Mucosa of rectum (tissue), 2 donors: ENCODE measurements at regions not wholly inside any gene's neighbourhood (a gene's known extent, or its start where the extent isn't known, plus 50 kb on each side); places are given as distances from the start of the nearest gene placed in this dataset.
"Not testable (repeated sequence)": the region's sequence is repeated elsewhere in the genome, so short reads cannot be mapped to it uniquely, and the experiment has no call there.

Experiments used
- H3K27ac ChIP-seq, 2 donors: one replicate each; pipeline ENCODE4 v1.7.0; 2013; ENCODE audit warnings: inconsistent platforms in 2 of 2, low read depth in 2 of 2, low read length in 2 of 2
- H3K27me3 ChIP-seq, 2 donors: one replicate each; pipeline ENCODE4 v1.7.0; 2013; ENCODE audit warnings: low read length in 2 of 2; ENCODE audit not compliant: control insufficient read depth in 2 of 2, insufficient read depth in 2 of 2
- H3K36me3 ChIP-seq, 2 donors: one replicate each; pipeline ENCODE4 v1.7.0; 2013; ENCODE audit warnings: low read length in 2 of 2; ENCODE audit not compliant: control insufficient read depth in 2 of 2, insufficient read depth in 2 of 2
- H3K4me1 ChIP-seq, 2 donors: one replicate each; pipeline ENCODE4 v1.7.0; 2013; ENCODE audit warnings: low read length in 2 of 2, mild to moderate bottlenecking in 1 of 2; ENCODE audit not compliant: control insufficient read depth in 2 of 2, insufficient read depth in 2 of 2
- H3K4me3 ChIP-seq, 2 donors: one replicate each; pipeline ENCODE4 v1.7.0; 2013; ENCODE audit warnings: low read length in 2 of 2
- H3K9ac ChIP-seq, 2 donors: one replicate each; pipeline ENCODE4 v1.7.0; 2013; ENCODE audit warnings: low read length in 2 of 2, low read depth in 1 of 2, mild to moderate bottlenecking in 1 of 2
- H3K9me3 ChIP-seq, 2 donors: one replicate each; pipeline ENCODE4 v1.7.0; 2013; ENCODE audit warnings: low read length in 2 of 2; ENCODE audit not compliant: control insufficient read depth in 2 of 2
- donor health status: healthy.
- donor health status: Normal muscosa, but diverticular disease.

DNA sequence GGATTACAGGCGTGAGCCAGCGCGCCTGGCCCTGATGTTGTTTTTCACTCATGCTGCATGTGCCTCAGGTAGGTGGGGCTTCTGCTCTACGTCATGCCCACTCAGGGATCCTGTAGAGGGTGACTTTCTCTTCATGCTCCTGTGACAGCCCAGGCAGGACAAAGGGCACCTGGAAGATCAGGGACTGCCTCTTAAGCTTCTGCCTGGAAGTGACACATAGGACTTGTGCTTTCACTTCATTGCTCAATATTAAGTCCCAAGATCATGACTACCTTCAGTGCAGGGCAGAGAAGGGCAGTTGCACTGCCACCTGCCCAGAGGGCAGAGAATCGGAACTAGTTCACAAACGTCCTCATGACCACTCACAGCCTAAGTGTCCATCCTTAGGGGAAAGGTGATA, 249.5 kb upstream of the SULF2 start:
- Histone ChIP-seq H3K4me3 (no peak overlapping the region), H3K27ac (no peak overlapping the region), H3K27me3 (no peaks in the 10 kb centered on the region), H3K9me3 (no peaks in the 10 kb centered on the region), H3K4me1 (no peaks in the 10 kb centered on the region), H3K9ac (no peak overlapping the region), H3K36me3 (no peaks in the 10 kb centered on the region)

DNA sequence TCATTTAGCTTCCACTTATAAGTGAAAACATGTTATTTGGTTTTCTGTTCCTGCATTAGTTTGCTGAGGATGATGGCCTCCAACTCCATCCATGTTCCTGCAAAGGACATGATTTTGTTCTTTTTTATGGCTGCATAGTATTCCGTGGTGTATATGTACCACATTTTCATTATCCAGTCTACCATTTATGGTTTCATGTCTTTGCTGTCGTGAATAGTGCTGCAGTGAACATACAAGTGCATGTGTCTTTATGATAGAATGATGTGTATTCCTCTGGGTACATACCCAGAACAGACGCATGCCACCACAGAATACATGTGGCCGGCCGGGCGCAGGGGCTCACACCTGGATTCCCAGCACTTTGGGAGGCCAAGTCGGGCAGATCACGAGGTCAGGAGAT, 247.7 kb upstream of the SULF2 start:
- not testable (repeated sequence) for H3K27me3 ChIP-seq, H3K9me3 ChIP-seq, H3K36me3 ChIP-seq, H3K9ac ChIP-seq, H3K4me1 ChIP-seq, H3K27ac ChIP-seq, H3K4me3 ChIP-seq

DNA sequence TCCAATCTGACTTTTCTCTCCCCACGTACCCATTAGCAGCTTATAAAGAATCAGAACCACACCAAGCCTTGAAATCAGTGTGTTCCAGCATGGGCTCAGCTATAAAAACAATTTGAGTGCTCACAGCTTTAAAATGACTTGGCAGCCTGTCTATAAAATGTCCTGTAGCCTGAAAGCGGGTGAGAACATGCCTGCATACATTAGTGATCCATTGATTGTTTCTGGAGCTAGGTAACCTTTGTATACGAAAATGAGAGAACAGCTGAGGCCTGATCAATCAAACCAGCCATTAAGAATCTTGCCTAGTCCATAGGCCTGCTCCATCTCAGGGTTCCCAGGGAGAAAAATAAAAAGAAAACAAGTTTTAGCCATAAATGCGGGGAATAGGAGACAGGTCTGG, 245.8 kb upstream of the SULF2 start:
- H3K9ac ChIP-seq = no peak overlapping the region
- H3K27me3 ChIP-seq = no peaks in the 10 kb centered on the region
- no peaks in the 10 kb centered on the region for H3K9me3 ChIP-seq
- no peaks in the 10 kb centered on the region for H3K36me3 ChIP-seq
- no peak overlapping the region for H3K4me3 ChIP-seq
- no peaks in the 10 kb centered on the region for H3K4me1 ChIP-seq
- H3K27ac ChIP-seq = no peak overlapping the region

DNA sequence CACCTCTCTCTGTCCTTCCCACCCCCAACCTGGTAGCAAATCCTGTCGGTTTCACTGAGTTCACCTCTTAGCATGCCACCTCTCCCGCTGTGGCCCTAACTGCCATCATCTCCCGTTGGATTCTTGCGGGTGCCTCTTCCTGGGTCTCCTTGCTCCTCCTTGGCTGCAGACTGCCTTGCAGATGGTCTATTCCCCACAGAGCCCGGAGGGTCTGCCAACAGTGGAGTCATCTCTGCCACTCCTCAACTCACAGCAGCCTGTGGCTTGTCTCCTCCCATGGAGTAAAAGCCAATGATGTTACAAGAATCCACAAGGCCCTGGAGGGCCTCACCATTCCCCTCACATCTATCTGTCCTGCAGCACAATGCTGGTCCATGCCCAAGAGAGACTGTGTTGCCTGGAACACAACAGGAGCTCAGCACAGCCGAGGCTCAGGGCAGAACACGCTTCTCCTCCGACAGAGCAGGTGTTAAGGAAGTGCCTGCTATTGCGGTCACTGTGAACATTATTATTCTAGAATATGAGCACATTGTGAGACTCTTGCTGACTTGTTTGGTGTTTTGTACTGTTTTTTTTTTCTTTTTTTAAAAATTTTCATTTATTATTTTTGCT, 241.8 kb upstream of the SULF2 start:
- Histone ChIP-seq H3K27me3 (peaks cover 0 to 1% of the 10 kb centered on the region in 2 donors), H3K4me3 (no peak overlapping the region), H3K9me3 (no peaks in the 10 kb centered on the region), H3K4me1 (no peaks in the 10 kb centered on the region), H3K9ac (no peak overlapping the region), H3K27ac (no peak overlapping the region), H3K36me3 (no peaks in the 10 kb centered on the region)

DNA sequence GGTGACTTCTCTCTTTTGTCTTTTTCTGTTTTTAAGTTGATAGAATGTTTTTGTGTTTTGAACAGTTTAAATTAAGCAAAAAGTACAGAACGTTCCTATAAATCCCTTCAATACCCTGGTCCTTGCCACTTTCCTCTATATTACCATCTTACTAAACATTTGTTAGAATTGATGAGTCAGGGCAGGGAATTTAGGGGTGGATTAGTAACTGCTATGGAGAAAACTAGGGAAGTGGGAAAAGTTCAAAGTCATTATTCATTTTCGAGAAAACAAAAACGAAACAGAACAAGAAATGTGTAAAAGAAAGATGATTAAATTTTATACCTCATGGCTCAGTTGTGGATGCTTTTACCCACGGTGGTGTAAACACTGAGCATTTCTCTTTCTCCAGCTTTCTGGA, 240.4 kb upstream of the SULF2 start:
- Histone ChIP-seq H3K27ac (no peak overlapping the region), H3K4me3 (no peak overlapping the region)

DNA sequence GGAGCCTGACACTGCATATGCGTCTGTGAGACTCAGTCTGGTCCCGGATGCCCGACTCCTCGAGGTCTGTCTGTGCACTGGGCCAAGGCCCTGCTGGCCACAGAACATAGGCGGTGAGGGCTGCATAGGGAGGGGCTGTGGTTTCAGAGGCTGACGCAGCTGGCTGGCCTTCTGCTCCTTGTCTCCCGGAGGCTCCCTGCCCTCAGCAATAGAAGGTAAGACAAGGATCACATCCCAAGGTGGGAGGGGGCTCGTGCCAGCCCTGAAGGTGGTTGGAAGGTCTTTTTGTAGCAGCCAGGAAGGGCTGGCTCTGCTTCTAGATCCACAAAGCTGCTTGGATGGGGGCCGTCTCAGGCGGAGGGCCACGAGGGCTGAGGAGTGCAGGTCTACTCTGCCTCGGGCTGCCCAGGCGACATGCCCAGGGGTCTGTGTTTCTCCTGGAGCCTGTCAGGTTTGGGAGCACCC, 239.8 kb upstream of the SULF2 start:
- Histone ChIP-seq H3K27ac (no peak overlapping the region), H3K9me3 (no peaks in the 10 kb centered on the region), H3K36me3 (no peaks in the 10 kb centered on the region), H3K27me3 (peaks cover 0 to 5% of the 10 kb centered on the region in 2 donors), H3K9ac (no peak overlapping the region), H3K4me1 (no peaks in the 10 kb centered on the region), H3K4me3 (no peak overlapping the region)

More for the DNA sequence above, 240.4 kb upstream of the SULF2 start:
- Histone ChIP-seq H3K9ac (no peak overlapping the region), H3K27me3 (peaks cover 0 to 5% of the 10 kb centered on the region in 2 donors), H3K36me3 (no peaks in the 10 kb centered on the region), H3K9me3 (no peaks in the 10 kb centered on the region), H3K4me1 (no peaks in the 10 kb centered on the region)

DNA sequence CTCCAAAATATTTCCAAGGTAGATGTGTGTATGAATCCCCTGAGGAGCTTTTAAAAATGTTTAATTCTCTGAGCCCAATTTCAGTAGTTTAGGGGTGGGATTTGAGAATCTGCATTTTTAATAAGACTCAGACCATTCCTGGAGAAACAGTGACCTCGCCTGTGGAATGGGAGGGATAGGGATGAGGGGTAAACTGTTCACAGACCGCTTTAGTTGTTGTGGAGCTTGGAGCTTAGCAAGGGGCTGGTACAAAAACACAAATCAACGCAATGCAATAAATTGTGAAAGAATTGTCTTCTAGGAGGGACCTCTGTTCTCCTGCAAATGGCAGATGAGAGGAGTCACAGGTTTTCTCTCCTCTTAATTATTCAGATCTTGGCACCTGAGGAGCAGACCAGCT, 239.3 kb upstream of the SULF2 start:
- Histone ChIP-seq H3K27me3 (peaks cover 0 to 5% of the 10 kb centered on the region in 2 donors), H3K9me3 (no peaks in the 10 kb centered on the region), H3K4me1 (no peaks in the 10 kb centered on the region), H3K27ac (no peak overlapping the region), H3K36me3 (no peaks in the 10 kb centered on the region), H3K4me3 (no peak overlapping the region), H3K9ac (no peak overlapping the region)

DNA sequence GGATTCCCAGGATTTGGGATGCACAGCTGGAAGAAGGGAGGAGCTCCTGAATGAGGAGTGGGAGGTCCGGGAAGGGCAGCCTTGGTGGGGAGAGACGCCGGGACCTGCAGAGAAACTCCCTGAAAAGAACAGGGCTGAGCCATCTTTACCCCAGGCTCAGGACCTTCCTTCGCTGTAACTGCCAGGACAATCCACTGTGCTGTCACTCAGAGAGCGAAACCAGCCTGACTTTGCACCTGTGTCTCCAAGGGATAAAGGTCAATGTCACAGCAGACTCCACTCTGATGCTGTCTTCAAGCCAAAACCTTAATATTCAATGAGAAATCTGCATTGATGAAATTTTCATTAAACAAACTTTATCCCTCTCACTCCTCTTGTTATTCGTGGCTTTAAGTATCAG, 235.4 kb upstream of the SULF2 start:
- not testable (repeated sequence) for H3K9ac ChIP-seq, H3K27me3 ChIP-seq, H3K4me1 ChIP-seq, H3K9me3 ChIP-seq, H3K27ac ChIP-seq, H3K36me3 ChIP-seq, H3K4me3 ChIP-seq

DNA sequence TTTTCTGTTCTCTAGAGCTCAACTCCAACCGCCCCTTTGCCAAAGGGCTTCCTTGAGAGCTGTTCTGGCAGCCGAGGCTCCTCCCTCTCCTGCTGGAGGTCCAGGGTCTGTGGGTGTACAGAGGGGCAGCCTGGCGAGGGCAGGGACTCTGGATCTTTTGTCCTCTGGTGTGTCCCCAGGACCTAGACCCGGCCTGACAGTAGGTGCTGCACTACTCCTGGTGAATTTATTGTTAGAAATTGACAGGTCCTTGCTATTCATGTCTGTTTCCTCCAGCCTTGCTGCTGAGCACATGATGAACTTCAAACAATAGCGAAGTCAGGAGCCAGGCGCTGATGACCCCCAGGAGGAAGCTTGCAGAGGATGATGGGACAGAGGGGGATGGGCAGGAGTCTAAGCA, 234.7 kb upstream of the SULF2 start:
- Histone ChIP-seq H3K9me3 (no peaks in the 10 kb centered on the region), H3K4me3 (no peak overlapping the region), H3K9ac (no peak overlapping the region), H3K4me1 (no peaks in the 10 kb centered on the region), H3K27me3 (peaks cover 0 to 5% of the 10 kb centered on the region in 2 donors), H3K27ac (no peak overlapping the region), H3K36me3 (no peaks in the 10 kb centered on the region)

DNA sequence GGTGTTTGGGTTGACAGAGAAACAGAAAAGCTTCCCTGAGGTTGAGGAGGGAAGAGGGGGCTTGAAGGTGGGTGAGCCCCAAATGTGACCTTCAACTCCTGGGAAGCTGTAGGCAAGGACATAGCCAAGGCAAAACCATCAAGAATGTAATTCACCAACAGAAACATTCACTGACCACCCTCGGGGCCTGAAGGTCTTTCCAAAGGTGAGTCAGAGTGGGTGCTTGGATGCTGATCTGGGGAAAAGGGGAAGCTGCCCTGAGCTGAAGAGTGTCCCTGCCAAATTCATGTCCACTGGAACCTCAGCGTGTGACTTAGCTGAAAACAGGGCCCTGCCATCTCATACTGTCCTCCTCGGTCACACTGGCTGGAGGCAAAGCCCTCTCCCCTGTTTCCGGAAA, 234.2 kb upstream of the SULF2 start:
- no peaks in the 10 kb centered on the region for H3K36me3 ChIP-seq
- no peaks in the 10 kb centered on the region for H3K4me1 ChIP-seq
- no peak overlapping the region for H3K9ac ChIP-seq
- H3K27ac ChIP-seq = no peak overlapping the region
- H3K27me3 ChIP-seq = peaks cover 0 to 5% of the 10 kb centered on the region in 2 donors
- H3K4me3 ChIP-seq = no peak overlapping the region
- H3K9me3 ChIP-seq = no peaks in the 10 kb centered on the region

DNA sequence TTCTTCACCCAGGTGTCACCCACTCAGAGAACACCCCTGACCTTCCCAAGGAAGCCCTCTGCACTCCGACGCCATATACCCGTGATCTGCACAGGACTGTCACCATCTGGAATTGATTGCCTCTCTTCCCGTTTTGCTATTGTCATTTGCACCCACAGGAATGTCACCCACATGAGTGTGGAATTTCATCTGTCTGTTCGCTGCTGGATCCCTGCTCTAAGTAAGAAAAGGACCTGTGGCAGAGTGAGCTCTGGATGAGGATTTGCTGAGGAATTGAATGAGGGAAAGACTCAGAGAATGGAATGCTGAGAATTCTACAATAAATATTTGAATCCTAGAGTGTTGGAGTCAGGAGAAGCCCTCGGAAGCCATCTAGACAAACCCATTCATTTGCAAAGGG, 233.6 kb upstream of the SULF2 start:
- not testable (repeated sequence) for H3K4me1 ChIP-seq, H3K27me3 ChIP-seq, H3K4me3 ChIP-seq, H3K36me3 ChIP-seq, H3K9ac ChIP-seq, H3K9me3 ChIP-seq, H3K27ac ChIP-seq
